ENCODE measurements at regions not wholly inside any gene's neighbourhood (a gene's known extent, or its start where the extent isn't known, plus 50 kb on each side); places are given as distances from the start of the nearest gene placed in this dataset.

DNA sequence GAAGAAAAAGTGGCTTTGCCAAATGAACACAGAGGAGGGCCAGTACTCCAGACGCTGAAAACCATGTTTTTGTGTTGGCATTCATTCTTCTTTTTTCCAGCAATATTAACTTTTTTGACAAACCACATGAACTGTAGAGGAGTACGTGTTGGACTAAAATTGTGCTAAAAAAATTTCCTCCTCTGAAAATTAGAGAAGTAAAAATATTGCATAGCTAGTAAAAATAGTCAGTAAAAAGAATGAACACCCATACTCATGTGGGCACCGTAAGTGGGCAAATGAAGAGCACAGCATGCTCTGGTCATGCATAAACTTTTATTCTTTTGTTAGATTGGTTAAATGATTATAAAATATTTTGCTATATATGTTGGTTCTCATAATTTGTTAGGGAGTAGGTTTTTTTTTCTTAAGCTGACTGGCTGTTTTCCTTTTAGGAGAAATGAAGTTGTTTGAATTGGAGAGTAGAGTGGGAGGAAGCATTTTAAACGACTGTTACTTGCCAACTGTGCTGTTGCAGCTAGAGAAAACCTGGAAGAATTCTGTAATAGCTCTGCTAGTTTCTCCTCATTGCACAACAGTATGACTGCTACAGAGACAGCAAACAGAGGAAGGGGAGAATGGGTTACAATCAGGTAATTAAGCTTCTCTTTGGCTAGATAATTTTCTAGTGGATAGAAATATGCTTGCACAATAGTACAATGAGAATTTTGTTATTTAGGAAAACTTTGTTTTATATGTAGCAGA is 222.4 kb downstream of the KCTD12 start:
- no peak for TF ChIP-seq ELF1 (IDR thresholded peaks at IDR 0.05)
- TF ChIP-seq TAF1 (IDR thresholded peaks at IDR 0.05; ENCODE audit: borderline replicate concordance, low read depth, low read length): no peak
- no peak for TF ChIP-seq CTCF (IDR thresholded peaks at IDR 0.05)
- TF ChIP-seq SIN3A (IDR thresholded peaks at IDR 0.05; ENCODE audit: borderline replicate concordance, low read depth, low read length): no peak
- TF ChIP-seq POLR2AphosphoS5 (IDR thresholded peaks at IDR 0.05; ENCODE audit: low read depth, low read length): no peak
- no peak for TF ChIP-seq REST (IDR thresholded peaks at IDR 0.05; ENCODE audit: low read depth, low read length)
- no peak for TF ChIP-seq RXRA (IDR thresholded peaks at IDR 0.05; ENCODE audit: borderline replicate concordance, low read depth)
- no peak for TF ChIP-seq YY1 (IDR thresholded peaks at IDR 0.05; ENCODE audit: low read depth)
- no peak for TF ChIP-seq EP300 (IDR thresholded peaks at IDR 0.05; ENCODE audit: borderline replicate concordance in 1 of 2, low read depth in 1 of 2, low read length in 1 of 2)
- TF ChIP-seq RAD21 (IDR thresholded peaks at IDR 0.05; ENCODE audit: low read length): no peak
- no peak for TF ChIP-seq IRF3 (IDR thresholded peaks at IDR 0.05; ENCODE audit: low read depth, low read length)
- TF ChIP-seq GABPA (IDR thresholded peaks at IDR 0.05; ENCODE audit: low read depth): no peak
- no peak for TF ChIP-seq JUND (IDR thresholded peaks at IDR 0.05)
